ENCODE measurements at regions not wholly inside any gene's neighbourhood (a gene's known extent, or its start where the extent isn't known, plus 50 kb on each side); places are given as distances from the start of the nearest gene placed in this dataset.

DNA sequence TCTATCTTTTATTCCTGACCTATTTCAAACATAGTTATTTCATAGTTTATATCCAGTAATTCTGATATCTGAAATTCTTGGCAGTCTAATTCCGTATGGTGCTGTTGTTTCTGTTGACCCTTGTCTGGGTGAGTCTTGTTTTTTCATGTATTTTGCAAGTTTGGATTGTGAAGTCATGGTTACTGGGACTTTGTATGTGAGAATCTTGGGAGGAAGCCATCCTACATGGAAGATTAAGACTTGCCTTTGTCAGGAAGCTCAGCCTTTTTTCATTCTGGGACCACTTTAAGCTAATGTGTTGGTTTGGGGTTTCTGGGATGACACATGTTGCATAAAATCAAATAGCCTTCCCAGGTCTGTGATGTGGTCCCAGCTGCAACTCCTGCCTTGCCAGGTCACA is 191.6 kb upstream of the E2F7 start:
- intact Hi-C loops (cut with DNase I) = no loop called here
- WGBS = 43% methylated on average over 1 of the region's 1 CpG
- TF ChIP-seq POLR2AphosphoS5 (IDR thresholded peaks at IDR 0.05) (no peak), POLR2A (IDR thresholded peaks at IDR 0.05) (no peak)
- TF ChIP-seq, protein P1, sequence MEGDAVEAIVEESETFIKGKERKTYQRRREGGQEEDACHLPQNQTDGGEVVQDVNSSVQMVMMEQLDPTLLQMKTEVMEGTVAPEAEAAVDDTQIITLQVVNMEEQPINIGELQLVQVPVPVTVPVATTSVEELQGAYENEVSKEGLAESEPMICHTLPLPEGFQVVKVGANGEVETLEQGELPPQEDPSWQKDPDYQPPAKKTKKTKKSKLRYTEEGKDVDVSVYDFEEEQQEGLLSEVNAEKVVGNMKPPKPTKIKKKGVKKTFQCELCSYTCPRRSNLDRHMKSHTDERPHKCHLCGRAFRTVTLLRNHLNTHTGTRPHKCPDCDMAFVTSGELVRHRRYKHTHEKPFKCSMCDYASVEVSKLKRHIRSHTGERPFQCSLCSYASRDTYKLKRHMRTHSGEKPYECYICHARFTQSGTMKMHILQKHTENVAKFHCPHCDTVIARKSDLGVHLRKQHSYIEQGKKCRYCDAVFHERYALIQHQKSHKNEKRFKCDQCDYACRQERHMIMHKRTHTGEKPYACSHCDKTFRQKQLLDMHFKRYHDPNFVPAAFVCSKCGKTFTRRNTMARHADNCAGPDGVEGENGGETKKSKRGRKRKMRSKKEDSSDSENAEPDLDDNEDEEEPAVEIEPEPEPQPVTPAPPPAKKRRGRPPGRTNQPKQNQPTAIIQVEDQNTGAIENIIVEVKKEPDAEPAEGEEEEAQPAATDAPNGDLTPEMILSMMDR (IDR thresholded peaks at IDR 0.05) = no peak

GRCh38 chr12:77253321-77253720 is 188.0 kb upstream of the E2F7 start:
- Histone ChIP-seq H3K36me3 (no peaks in the 10 kb centered on the region), H3K4me3 (no peak overlapping the region), H3K9me3 (no peaks in the 10 kb centered on the region), H3K4me1 (replicated peaks) (no peaks in the 10 kb centered on the region), H3K27ac (no peak overlapping the region), H3K27me3 (replicated peaks; ENCODE audit: insufficient read depth) (no peaks in the 10 kb centered on the region)
- WGBS = 47% methylated on average over 2 of the region's 2 CpGs
- DNase-seq (ENCODE audit: low spot score) = no peak
- TF ChIP-seq POLR2A (IDR thresholded peaks at IDR 0.05) = no peak
- no peak for TF ChIP-seq POLR2AphosphoS5 (IDR thresholded peaks at IDR 0.05)
- TF ChIP-seq, protein P1 (IDR thresholded peaks at IDR 0.05) = no peak
- intact Hi-C loops (cut with DNase I) = no loop called here

More for the DNA sequence above, 191.6 kb upstream of the E2F7 start:
- Histone ChIP-seq H3K4me1 (replicated peaks) (no peaks in the 10 kb centered on the region), H3K27me3 (replicated peaks; ENCODE audit: insufficient read depth) (no peaks in the 10 kb centered on the region), H3K27ac (no peak overlapping the region), H3K4me3 (no peak overlapping the region), H3K36me3 (no peaks in the 10 kb centered on the region), H3K9me3 (no peaks in the 10 kb centered on the region)
- DNase-seq (ENCODE audit: low spot score) = no peak

- 78% methylated on average over 2 of the region's 2 CpGs for WGBS
- DNase-seq (ENCODE audit: low spot score) = no peak
- intact Hi-C loops (cut with DNase I) = no loop called here
- TF ChIP-seq POLR2A (IDR thresholded peaks at IDR 0.05) = no peak
- TF ChIP-seq, protein P1 (IDR thresholded peaks at IDR 0.05) = no peak
- TF ChIP-seq POLR2AphosphoS5 (IDR thresholded peaks at IDR 0.05) = no peak
- H3K4me3 ChIP-seq = no peak overlapping the region
- H3K27me3 ChIP-seq (replicated peaks; ENCODE audit: insufficient read depth) = no peaks in the 10 kb centered on the region
- H3K36me3 ChIP-seq = no peaks in the 10 kb centered on the region
- no peaks in the 10 kb centered on the region for H3K9me3 ChIP-seq
- H3K4me1 ChIP-seq (replicated peaks) = no peaks in the 10 kb centered on the region
- no peak overlapping the region for H3K27ac ChIP-seq
These were observed 186.4 kb upstream of the E2F7 start for GRCh38 chr12:77251799-77252198.

GRCh38 chr12:77249892-77250291 is 184.5 kb upstream of the E2F7 start:
- no peak overlapping the region for H3K4me3 ChIP-seq
- H3K4me1 ChIP-seq (replicated peaks) = no peaks in the 10 kb centered on the region
- H3K36me3 ChIP-seq = no peaks in the 10 kb centered on the region
- no peaks in the 10 kb centered on the region for H3K27me3 ChIP-seq (replicated peaks; ENCODE audit: insufficient read depth)
- intact Hi-C loops (cut with DNase I) = no loop called here
- H3K9me3 ChIP-seq = no peaks in the 10 kb centered on the region
- DNase-seq (ENCODE audit: low spot score) = no peak
- H3K27ac ChIP-seq = no peak overlapping the region
- 96% methylated on average over 5 of the region's 5 CpGs for WGBS
- TF ChIP-seq POLR2A (IDR thresholded peaks at IDR 0.05) (no peak), POLR2AphosphoS5 (IDR thresholded peaks at IDR 0.05) (no peak)
- TF ChIP-seq, protein P1 (IDR thresholded peaks at IDR 0.05) = no peak

DNA sequence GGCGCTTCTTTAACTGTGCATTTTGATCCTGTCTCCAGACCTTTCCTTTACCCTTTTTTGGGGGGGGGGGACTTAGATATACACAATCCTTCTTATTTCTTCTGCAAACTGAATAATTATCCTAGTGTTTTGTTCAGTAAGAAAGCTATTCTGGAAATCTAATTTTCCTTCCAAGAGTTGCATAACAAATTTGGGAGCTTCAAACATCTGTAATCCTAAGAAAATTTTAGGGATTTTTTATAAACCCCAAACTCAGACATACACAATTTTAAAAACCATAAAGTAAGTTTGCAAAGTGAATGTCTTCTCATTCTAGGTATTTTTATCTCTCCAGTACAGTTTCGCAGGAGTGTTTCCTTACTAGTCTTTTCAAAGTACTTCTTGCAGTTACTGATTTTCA is 182.7 kb upstream of the E2F7 start:
- no peak for DNase-seq (ENCODE audit: low spot score)
- H3K27me3 ChIP-seq (replicated peaks; ENCODE audit: insufficient read depth) = no peaks in the 10 kb centered on the region
- H3K9me3 ChIP-seq = no peaks in the 10 kb centered on the region
- H3K4me1 ChIP-seq (replicated peaks) = no peaks in the 10 kb centered on the region
- no peak overlapping the region for H3K27ac ChIP-seq
- no peaks in the 10 kb centered on the region for H3K36me3 ChIP-seq
- TF ChIP-seq, protein P1 (IDR thresholded peaks at IDR 0.05) = no peak
- no peak for TF ChIP-seq POLR2A (IDR thresholded peaks at IDR 0.05)
- TF ChIP-seq POLR2AphosphoS5 (IDR thresholded peaks at IDR 0.05) = no peak
- no peak overlapping the region for H3K4me3 ChIP-seq
- WGBS = 89% methylated on average over 2 of the region's 2 CpGs
- intact Hi-C loops (cut with DNase I) = no loop called here
